SK-N-SH (cell line): ENCODE measurements at regions not wholly inside any gene's neighbourhood (a gene's known extent, or its start where the extent isn't known, plus 50 kb on each side); places are given as distances from the start of the nearest gene placed in this dataset.

Experiments
- CTCF ChIA-PET: fragments of 300-600, 350-600 bp; formaldehyde crosslinking; extraction: SDS; loops from one replicate; lab custom pipeline; 2021; lab: Yijun Ruan, JAX
- POLR2A ChIA-PET: fragments of 350-600 bp; sonication (Branson Sonifier 250); formaldehyde crosslinking; extraction: SDS; loops from one replicate; lab custom pipeline; 2020; ENCODE audit warnings: antibody characterized with exemption, inconsistent platforms; lab: Yijun Ruan, JAX
- DNase-seq: peaks from one replicate; pipeline ENCODE4 v3.0.0; 2012
- H2AFZ ChIP-seq: fragments of 200-600 bp; sonication (generic); 2 replicates; pipeline ENCODE4 v1.8.1; 2016; ENCODE audit warnings: antibody characterized with exemption, mild to moderate bottlenecking, low read depth
- H3F3A ChIP-seq: fragments of 200-600 bp; sonication (generic); replicated peaks from 2 replicates; pipeline ENCODE3; 2016; ENCODE audit warnings: antibody characterized with exemption, mild to moderate bottlenecking; ENCODE audit not compliant: insufficient read depth
- H3K27ac ChIP-seq, 2 experiments: fragments of 200-500 bp in 1 of 2; fragments of 200-600 bp in 1 of 2; sonication (Bioruptor generic) in 1 of 2; sonication (generic), shearing (Covaris generic) in 1 of 2; 2 replicates each; pipeline versions ENCODE4 v1.5.1 to v1.6.1; 2014 to 2016; ENCODE audit warnings: low read depth in 2 of 2, inconsistent platforms in 1 of 2, low read length in 1 of 2, mild to moderate bottlenecking in 1 of 2, mixed read lengths in 1 of 2
- H3K27me3 ChIP-seq: fragments of 200-600 bp; sonication (generic), shearing (Covaris generic); 2 replicates; pipeline ENCODE4 v1.6.1; 2016; ENCODE audit warnings: mixed run types; ENCODE audit not compliant: insufficient read depth
- H3K36me3 ChIP-seq, 2 experiments: fragments of 200-500 bp in 1 of 2; fragments of 200-600 bp in 1 of 2; sonication (Bioruptor generic) in 1 of 2; sonication (generic) in 1 of 2; replicated peaks in 1 of 2; 2 replicates each; pipeline versions ENCODE3 to v1.5.1; 2014 to 2016; ENCODE audit warnings: low read length in 1 of 2, mild to moderate bottlenecking in 1 of 2; ENCODE audit not compliant: insufficient read depth in 2 of 2, control insufficient read depth in 1 of 2
- H3K4me1 ChIP-seq, 2 experiments: fragments of 200-500 bp in 1 of 2; fragments of 200-600 bp in 1 of 2; sonication (Bioruptor generic) in 1 of 2; sonication (generic), shearing (Covaris generic) in 1 of 2; 2 replicates each; pipeline versions ENCODE4 v1.5.1 to v1.6.1; 2014 to 2016; ENCODE audit warnings: low read depth in 1 of 2, low read length in 1 of 2, mixed run types in 1 of 2; ENCODE audit not compliant: insufficient read depth in 2 of 2, control insufficient read depth in 1 of 2
- H3K4me2 ChIP-seq: fragments of 200-600 bp; sonication (generic), shearing (Covaris generic); 2 replicates; pipeline ENCODE4 v1.6.1; 2017; ENCODE audit warnings: mixed run types
- H3K4me3 ChIP-seq, 2 experiments: fragments of 200-500 bp in 1 of 2; fragments of 200-600 bp in 1 of 2; sonication (Bioruptor generic) in 1 of 2; sonication (generic), shearing (Covaris generic) in 1 of 2; 2 replicates each; pipeline versions ENCODE4 v1.5.1 to v1.8.1; 2014 to 2016; ENCODE audit warnings: low read depth in 2 of 2, inconsistent platforms in 1 of 2, low read length in 1 of 2, mild to moderate bottlenecking in 1 of 2, mixed read lengths in 1 of 2, moderate library complexity in 1 of 2
- H3K79me2 ChIP-seq: fragments of 200-600 bp; sonication (generic); 2 replicates; pipeline ENCODE4 v1.8.1; 2017; ENCODE audit warnings: mild to moderate bottlenecking; ENCODE audit not compliant: insufficient read depth
- H3K9ac ChIP-seq: fragments of 200-600 bp; sonication (generic); 2 replicates; pipeline ENCODE4 v1.6.1; 2017; ENCODE audit warnings: mixed run types
- H3K9me2 ChIP-seq: fragments of 200-600 bp; sonication (generic); 2 replicates; pipeline ENCODE4 v1.6.1; 2017; ENCODE audit warnings: mixed run types
- H3K9me3 ChIP-seq: fragments of 200-600 bp; sonication (generic); 2 replicates; pipeline ENCODE4 v1.6.1; 2017; ENCODE audit warnings: mixed run types, mild to moderate bottlenecking, moderate library complexity
- H4K20me1 ChIP-seq: fragments of 200-600 bp; sonication (generic); 2 replicates; pipeline ENCODE4 v1.6.1; 2017; ENCODE audit warnings: mild to moderate bottlenecking, mixed run types; ENCODE audit not compliant: insufficient read depth
- EZH2phosphoT487 ChIP-seq: fragments of 200-600 bp; sonication (generic); IDR thresholded peaks from 2 replicates; pipeline ENCODE4 v1.6.1; 2017; ENCODE audit warnings: low read depth, mixed run types, mild to moderate bottlenecking, antibody characterized with exemption, moderate library complexity, borderline replicate concordance
- GABPA ChIP-seq: IDR thresholded peaks from 2 replicates; pipeline ENCODE4 v1.4.0; 2012; ENCODE audit warnings: low read depth, mild to moderate bottlenecking
- MXI1 ChIP-seq: IDR thresholded peaks from 2 replicates; pipeline ENCODE4 v1.6.1; 2012; ENCODE audit warnings: mild to moderate bottlenecking, low read depth, low read length, improper control_type of control experiment
- NRF1 ChIP-seq: IDR thresholded peaks from 2 replicates; pipeline ENCODE4 v1.6.1; 2012; ENCODE audit warnings: low read depth, mild to moderate bottlenecking, low read length
- RAD21 ChIP-seq: IDR thresholded peaks from 2 replicates; pipeline ENCODE4 v1.6.1; 2012; ENCODE audit warnings: mild to moderate bottlenecking, low read length
- RFX5 ChIP-seq: IDR thresholded peaks from 2 replicates; pipeline ENCODE4 v1.6.1; 2012; ENCODE audit warnings: mild to moderate bottlenecking, improper control_type of control experiment, low read length
- RXRA ChIP-seq: IDR thresholded peaks from 2 replicates; pipeline ENCODE4 v1.4.0; 2012; ENCODE audit warnings: low read depth, mild to moderate bottlenecking, borderline replicate concordance
- TAF1 ChIP-seq: IDR thresholded peaks from 2 replicates; pipeline ENCODE4 v1.6.1; 2012; ENCODE audit warnings: low read depth, mild to moderate bottlenecking, low read length, moderate library complexity, borderline replicate concordance
- WGBS: methylation state at CpG from one replicate; pipeline ENCODE4 v1.1.6; 2017; ENCODE audit warnings: low lambda C conversion rate; 5-methylcytosine and 5-hydroxymethylcytosine counted together
- TF ChIP-seq, protein P1 (sequence below): IDR thresholded peaks from 2 replicates; pipeline ENCODE4 v1.4.0; 2012; ENCODE audit warnings: low read depth, borderline replicate concordance
- TF ChIP-seq, protein P2 (sequence below): IDR thresholded peaks from 2 replicates; pipeline ENCODE4 v1.4.0; 2012; ENCODE audit warnings: low read depth
- TF ChIP-seq, protein P3 (sequence below): fragments of 200-600 bp; sonication (generic); IDR thresholded peaks from 2 replicates; pipeline ENCODE4 v1.6.1; 2017; ENCODE audit warnings: antibody characterized with exemption, mild to moderate bottlenecking, moderate library complexity
- TF ChIP-seq, protein P4 (sequence below): IDR thresholded peaks from 2 replicates; pipeline ENCODE4 v1.6.1; 2012; ENCODE audit warnings: mild to moderate bottlenecking, low read depth, low read length, moderate library complexity

DNA sequence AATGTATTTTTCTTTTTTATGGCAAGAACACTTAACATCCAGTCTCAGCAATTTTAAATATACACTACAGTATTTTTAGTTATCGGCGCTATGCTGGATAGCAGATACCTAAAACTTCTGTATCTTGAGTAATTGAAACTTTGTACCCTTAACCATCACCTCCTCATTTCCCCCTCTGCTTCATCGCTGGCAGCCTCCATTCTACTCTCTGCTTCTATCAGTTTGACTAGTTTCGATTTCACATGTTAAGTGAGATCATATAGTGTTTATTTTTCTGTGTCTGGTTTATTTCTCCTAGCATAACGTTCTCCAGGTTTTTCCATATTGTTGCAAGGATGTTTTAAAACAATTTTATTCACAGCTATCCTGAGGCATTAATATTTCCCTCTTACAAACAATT lies 340.8 kb upstream of the SLC10A2 start (continued):
- TF ChIP-seq EZH2phosphoT487 (no peak), RXRA (no peak), TAF1 (no peak)
- TF ChIP-seq, protein P1, sequence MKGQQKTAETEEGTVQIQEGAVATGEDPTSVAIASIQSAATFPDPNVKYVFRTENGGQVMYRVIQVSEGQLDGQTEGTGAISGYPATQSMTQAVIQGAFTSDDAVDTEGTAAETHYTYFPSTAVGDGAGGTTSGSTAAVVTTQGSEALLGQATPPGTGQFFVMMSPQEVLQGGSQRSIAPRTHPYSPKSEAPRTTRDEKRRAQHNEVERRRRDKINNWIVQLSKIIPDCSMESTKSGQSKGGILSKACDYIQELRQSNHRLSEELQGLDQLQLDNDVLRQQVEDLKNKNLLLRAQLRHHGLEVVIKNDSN, result no peak

DNA sequence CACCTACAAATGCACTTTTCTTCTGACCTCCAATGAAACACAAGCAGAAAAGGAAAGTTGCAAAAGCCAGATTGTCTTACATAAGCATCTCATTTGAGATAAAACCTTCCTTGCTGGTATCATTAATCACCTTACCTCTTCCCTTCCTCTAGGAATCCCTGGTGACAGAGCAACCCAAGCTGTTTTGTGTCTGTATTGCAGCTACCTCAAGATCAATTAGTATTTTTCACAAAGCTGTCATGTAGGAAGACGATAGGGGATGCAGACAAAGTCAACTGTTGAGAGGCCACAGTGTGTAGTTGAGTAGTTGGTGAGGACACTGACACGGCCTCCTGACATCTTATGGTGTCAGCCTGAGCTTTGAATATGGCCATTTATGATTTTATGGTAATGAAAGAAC lies 339.1 kb upstream of the SLC10A2 start:
- Histone ChIP-seq H2AFZ (no peak overlapping the region), H3K4me2 (no peak overlapping the region), H3K27me3 (no peaks in the 10 kb centered on the region), H3K4me3 (no peak overlapping the region), H4K20me1 (no peaks in the 10 kb centered on the region), H3K9me2 (no peaks in the 10 kb centered on the region), H3K27ac (no peak overlapping the region), H3K9me3 (no peaks in the 10 kb centered on the region), H3K36me3 (no peaks in the 10 kb centered on the region), H3K9ac (no peak overlapping the region), H3K79me2 (no peaks in the 10 kb centered on the region), H3K4me1 (no peaks in the 10 kb centered on the region), H3F3A (no peaks in the 10 kb centered on the region)
- WGBS, result 24% methylated on average over 2 of the region's 2 CpGs
- DNase-seq, result no peak
- TF ChIP-seq, protein P2, sequence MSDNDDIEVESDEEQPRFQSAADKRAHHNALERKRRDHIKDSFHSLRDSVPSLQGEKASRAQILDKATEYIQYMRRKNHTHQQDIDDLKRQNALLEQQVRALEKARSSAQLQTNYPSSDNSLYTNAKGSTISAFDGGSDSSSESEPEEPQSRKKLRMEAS, result no peak
- no peak for TF ChIP-seq GABPA
- TF ChIP-seq RFX5, result no peak
- TF ChIP-seq, protein P3, sequence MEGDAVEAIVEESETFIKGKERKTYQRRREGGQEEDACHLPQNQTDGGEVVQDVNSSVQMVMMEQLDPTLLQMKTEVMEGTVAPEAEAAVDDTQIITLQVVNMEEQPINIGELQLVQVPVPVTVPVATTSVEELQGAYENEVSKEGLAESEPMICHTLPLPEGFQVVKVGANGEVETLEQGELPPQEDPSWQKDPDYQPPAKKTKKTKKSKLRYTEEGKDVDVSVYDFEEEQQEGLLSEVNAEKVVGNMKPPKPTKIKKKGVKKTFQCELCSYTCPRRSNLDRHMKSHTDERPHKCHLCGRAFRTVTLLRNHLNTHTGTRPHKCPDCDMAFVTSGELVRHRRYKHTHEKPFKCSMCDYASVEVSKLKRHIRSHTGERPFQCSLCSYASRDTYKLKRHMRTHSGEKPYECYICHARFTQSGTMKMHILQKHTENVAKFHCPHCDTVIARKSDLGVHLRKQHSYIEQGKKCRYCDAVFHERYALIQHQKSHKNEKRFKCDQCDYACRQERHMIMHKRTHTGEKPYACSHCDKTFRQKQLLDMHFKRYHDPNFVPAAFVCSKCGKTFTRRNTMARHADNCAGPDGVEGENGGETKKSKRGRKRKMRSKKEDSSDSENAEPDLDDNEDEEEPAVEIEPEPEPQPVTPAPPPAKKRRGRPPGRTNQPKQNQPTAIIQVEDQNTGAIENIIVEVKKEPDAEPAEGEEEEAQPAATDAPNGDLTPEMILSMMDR, result no peak
- no peak for TF ChIP-seq RAD21
- no peak for TF ChIP-seq NRF1
- TF ChIP-seq, protein P4, sequence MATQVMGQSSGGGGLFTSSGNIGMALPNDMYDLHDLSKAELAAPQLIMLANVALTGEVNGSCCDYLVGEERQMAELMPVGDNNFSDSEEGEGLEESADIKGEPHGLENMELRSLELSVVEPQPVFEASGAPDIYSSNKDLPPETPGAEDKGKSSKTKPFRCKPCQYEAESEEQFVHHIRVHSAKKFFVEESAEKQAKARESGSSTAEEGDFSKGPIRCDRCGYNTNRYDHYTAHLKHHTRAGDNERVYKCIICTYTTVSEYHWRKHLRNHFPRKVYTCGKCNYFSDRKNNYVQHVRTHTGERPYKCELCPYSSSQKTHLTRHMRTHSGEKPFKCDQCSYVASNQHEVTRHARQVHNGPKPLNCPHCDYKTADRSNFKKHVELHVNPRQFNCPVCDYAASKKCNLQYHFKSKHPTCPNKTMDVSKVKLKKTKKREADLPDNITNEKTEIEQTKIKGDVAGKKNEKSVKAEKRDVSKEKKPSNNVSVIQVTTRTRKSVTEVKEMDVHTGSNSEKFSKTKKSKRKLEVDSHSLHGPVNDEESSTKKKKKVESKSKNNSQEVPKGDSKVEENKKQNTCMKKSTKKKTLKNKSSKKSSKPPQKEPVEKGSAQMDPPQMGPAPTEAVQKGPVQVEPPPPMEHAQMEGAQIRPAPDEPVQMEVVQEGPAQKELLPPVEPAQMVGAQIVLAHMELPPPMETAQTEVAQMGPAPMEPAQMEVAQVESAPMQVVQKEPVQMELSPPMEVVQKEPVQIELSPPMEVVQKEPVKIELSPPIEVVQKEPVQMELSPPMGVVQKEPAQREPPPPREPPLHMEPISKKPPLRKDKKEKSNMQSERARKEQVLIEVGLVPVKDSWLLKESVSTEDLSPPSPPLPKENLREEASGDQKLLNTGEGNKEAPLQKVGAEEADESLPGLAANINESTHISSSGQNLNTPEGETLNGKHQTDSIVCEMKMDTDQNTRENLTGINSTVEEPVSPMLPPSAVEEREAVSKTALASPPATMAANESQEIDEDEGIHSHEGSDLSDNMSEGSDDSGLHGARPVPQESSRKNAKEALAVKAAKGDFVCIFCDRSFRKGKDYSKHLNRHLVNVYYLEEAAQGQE, result no peak
- TF ChIP-seq MXI1, result no peak
- ChIA-PET POLR2A (no interaction called here), CTCF (no interaction called here)
